Pancreas (tissue), 10 donors: ENCODE measurements at regions not wholly inside any gene's neighbourhood (a gene's known extent, or its start where the extent isn't known, plus 50 kb on each side); places are given as distances from the start of the nearest gene placed in this dataset.

ENCODE experiments used
- ATAC-seq, 4 donors: fragments of 200-7000 bp; cut with Tn5 transposase; one replicate each; pipeline versions ENCODE4 v1.8.0 to v1.9.1; 2020; ENCODE audit warnings: mild to moderate bottlenecking in 4 of 4, moderate library complexity in 4 of 4
- DNase-seq, 6 donors: peaks; one replicate each; pipeline ENCODE4 v3.0.0-alpha.2; 2020
- FAIRE-seq: peaks from 2 replicates; lab custom pipeline; 2012; peaks lifted over from hg19 to GRCh38; lab: Jason Lieb, UNC
- H3K27ac ChIP-seq, 4 donors: fragments of 200-600 bp; sonication (generic); 1 replicate in 3 of 4; 2 replicates in 1 of 4; pipeline versions ENCODE4 v1.5.0 to v1.8.0; 2020
- H3K27me3 ChIP-seq, 4 donors: fragments of 200-600 bp; one replicate each; pipeline ENCODE4 v1.8.0; 2021
- H3K36me3 ChIP-seq, 3 donors: fragments of 200-600 bp; sonication (generic) in 1 of 3; one replicate each; pipeline versions ENCODE4 v1.5.0 to v1.8.0; 2020 to 2021
- H3K4me1 ChIP-seq, 3 donors: fragments of 200-600 bp; one replicate each; pipeline ENCODE4 v1.8.0; 2021
- H3K4me3 ChIP-seq, 4 donors: fragments of 200-600 bp; sonication (generic) in 2 of 4; one replicate each; pipeline versions ENCODE4 v1.5.0 to v1.8.0; 2020 to 2021
- H3K9me3 ChIP-seq, 4 donors: fragments of 200-600 bp; one replicate each; pipeline ENCODE4 v1.8.0; 2021
- CTCF ChIP-seq, 4 donors: fragments of 200-600 bp; sonication (generic) in 3 of 4; IDR thresholded peaks; one replicate each; pipeline versions ENCODE4 v1.5.0 to v1.8.0; 2021; ENCODE audit warnings: antibody characterized with exemption in 4 of 4
- whole genome bisulfite sequencing, 2 donors: extraction: QIAGEN DNeasy Blood & Tissue Kit; methylation state at CpG; one replicate each; pipeline ENCODE4 v1.1.7; 2013; 5-methylcytosine and 5-hydroxymethylcytosine counted together
- intact Hi-C, 3 donors: fragments of 100-400 bp; cut with DNase I; formaldehyde crosslinking; loops; one replicate each; pipeline versions ENCODE4 v1.11.1 to v1.14.2; 2022
- donor health status: healthy with polysubstance abuse.
- donor health status: DM: no; HTN: no; CAD: no; lungs with moderate emphysema.
- donor health status: DM: no; HTN: no; CAD: no.
- donor health status: control.
- donor health status: control.
- donor health status: Bipolar disorder and iron deficiency.
- donor health status: DM: yes; HTN: yes; CAD: no.
- donor health status: DM: no; HTN: no; CAD: no.
- donor health status: DM: no; HTN: no; CAD: no.
- donor health status: DM: yes; HTN: yes; CAD: no.

- 87 to 93% methylated on average over 2 of the region's 2 CpGs for WGBS, 2 donors
- H3K4me1 ChIP-seq: no peaks in the 10 kb centered on the region
- DNase-seq: no peak
- ATAC-seq: no peak
- H3K27ac ChIP-seq: no peak overlapping the region
- intact Hi-C loops: no loop called here
- no peak for TF ChIP-seq CTCF (IDR thresholded peaks at IDR 0.05)
- no peaks in the 10 kb centered on the region for H3K36me3 ChIP-seq
- no peaks in the 10 kb centered on the region for H3K27me3 ChIP-seq
- no peaks in the 10 kb centered on the region for H3K9me3 ChIP-seq
- no peak for FAIRE-seq
- H3K4me3 ChIP-seq: no peak overlapping the region
Measured at GRCh38 chr4:84179409-84179808, 319.7 kb downstream of the NKX6-1 start.

GRCh38 chr4:84177831-84178542, 321.1 kb downstream of the NKX6-1 start:
- TF ChIP-seq CTCF (IDR thresholded peaks at IDR 0.05): no peak
- Histone ChIP-seq H3K4me3 (no peak overlapping the region), H3K9me3 (no peaks in the 10 kb centered on the region), H3K27ac (no peak overlapping the region), H3K27me3 (no peaks in the 10 kb centered on the region), H3K4me1 (no peaks in the 10 kb centered on the region), H3K36me3 (no peaks in the 10 kb centered on the region)
- intact Hi-C loops: no loop called here
- no peak for FAIRE-seq
- no peak for DNase-seq
- WGBS, 2 donors: 47 to 54% methylated on average over 5 of the region's 5 CpGs
- ATAC-seq: no peak

GRCh38 chr4:84176016-84176415, 323.1 kb downstream of the NKX6-1 start:
- H3K4me1 ChIP-seq: no peaks in the 10 kb centered on the region
- H3K27ac ChIP-seq: no peak overlapping the region
- H3K27me3 ChIP-seq: no peaks in the 10 kb centered on the region
- H3K4me3 ChIP-seq: no peak overlapping the region
- FAIRE-seq (no peak), DNase-seq (no peak), ATAC-seq (no peak)
- H3K9me3 ChIP-seq: no peaks in the 10 kb centered on the region
- intact Hi-C loops: no loop called here
- no peak for TF ChIP-seq CTCF (IDR thresholded peaks at IDR 0.05)
- WGBS, 2 donors: 24 to 47% methylated on average over 1 of the region's 1 CpG
- H3K36me3 ChIP-seq: no peaks in the 10 kb centered on the region

GRCh38 chr4:84171871-84172270, 327.2 kb downstream of the NKX6-1 start:
- intact Hi-C loops: no loop called here
- Histone ChIP-seq H3K36me3 (no peaks in the 10 kb centered on the region), H3K27me3 (no peaks in the 10 kb centered on the region), H3K9me3 (no peaks in the 10 kb centered on the region), H3K27ac (no peak overlapping the region), H3K4me3 (no peak overlapping the region), H3K4me1 (no peaks in the 10 kb centered on the region)
- ATAC-seq: no peak
- DNase-seq: no peak
- FAIRE-seq: no peak
- 85 to 86% methylated on average over 1 of the region's 1 CpG for WGBS, 2 donors
- no peak for TF ChIP-seq CTCF (IDR thresholded peaks at IDR 0.05)

- ATAC-seq (no peak), FAIRE-seq (no peak), DNase-seq (no peak)
- no peaks in the 10 kb centered on the region for H3K9me3 ChIP-seq
- 51 to 59% methylated on average over 4 of the region's 4 CpGs for whole genome bisulfite sequencing, 2 donors
- H3K4me3 ChIP-seq: no peak overlapping the region
- TF ChIP-seq CTCF (IDR thresholded peaks at IDR 0.05): no peak
- no peak overlapping the region for H3K27ac ChIP-seq
- H3K27me3 ChIP-seq: no peaks in the 10 kb centered on the region
- intact Hi-C loops: loop anchor here in 1 of 3 donors (10.0 kb wide), 1 partner anchor 357 kb away; no protein-coding TSS in a partner anchor
- H3K4me1 ChIP-seq: no peaks in the 10 kb centered on the region
- H3K36me3 ChIP-seq: no peaks in the 10 kb centered on the region
Measured at GRCh38 chr4:84167564-84167963, 331.5 kb downstream of the NKX6-1 start.
